PC-3 (cell line): ENCODE measurements at regions not wholly inside any gene's neighbourhood (a gene's known extent, or its start where the extent isn't known, plus 50 kb on each side); places are given as distances from the start of the nearest gene placed in this dataset.

Experiments used
- ATAC-seq: fragments of 200-7000 bp; cut with Tn5 transposase; 2 replicates; pipeline ENCODE4 v1.9.1; 2020; ENCODE audit warnings: mild to moderate bottlenecking, moderate library complexity
- BruUV-seq: library from RNA; stranded (reverse); fragments of 400-500 nt; replicated peaks from 2 replicates; lab custom pipeline; 2021; lab: Mats Ljungman, UMichigan
- CTCF ChIA-PET: fragments of 300-600 bp; sonication (Branson Sonifier 250); formaldehyde crosslinking; loops from one replicate; lab custom pipeline; 2022; ENCODE audit warnings: antibody characterized with exemption; lab: Charles Lee
- POLR2A ChIA-PET: fragments of 300-600 bp; sonication (Branson Sonifier 250); formaldehyde crosslinking; loops from one replicate; lab custom pipeline; 2022; ENCODE audit warnings: antibody characterized with exemption; ENCODE audit not compliant: unreplicated experiment; lab: Charles Lee
- DNase-seq: peaks from one replicate; pipeline ENCODE4 v3.0.0-alpha.2; 2015
- H2AFZ ChIP-seq: fragments of 300-600 bp; sonication (generic); 2 replicates; pipeline ENCODE4 v1.6.0; 2016; ENCODE audit warnings: antibody characterized with exemption, low read length
- H3F3A ChIP-seq: fragments of 300-600 bp; sonication (generic); one replicate; pipeline ENCODE4 v1.6.0; 2017; ENCODE audit warnings: antibody characterized with exemption, low read length, control low read depth, mild to moderate bottlenecking; ENCODE audit not compliant: unreplicated experiment
- H3K27ac ChIP-seq: fragments of 300-600 bp; sonication (generic); 2 replicates; pipeline ENCODE4 v1.5.1; 2016; ENCODE audit warnings: mild to moderate bottlenecking, low read length
- H3K27me3 ChIP-seq: fragments of 300-600 bp; sonication (generic); 2 replicates; pipeline ENCODE4 v1.6.1; 2016; ENCODE audit warnings: low read length, mixed read lengths
- H3K36me3 ChIP-seq: fragments of 300-600 bp; sonication (generic); 2 replicates; pipeline ENCODE4 v1.6.1; 2016; ENCODE audit warnings: low read depth, mixed run types, low read length, mixed read lengths
- H3K4me1 ChIP-seq: fragments of 300-600 bp; sonication (generic); 2 replicates; pipeline ENCODE4 v1.5.1; 2016; ENCODE audit warnings: low read length; ENCODE audit not compliant: insufficient read depth
- H3K4me2 ChIP-seq: fragments of 300-600 bp; sonication (generic); 2 replicates; pipeline ENCODE4 v1.6.0; 2016; ENCODE audit warnings: low read length
- H3K4me3 ChIP-seq: fragments of 300-600 bp; sonication (generic); 2 replicates; pipeline ENCODE4 v1.5.1; 2016; ENCODE audit warnings: mild to moderate bottlenecking, low read length, mixed read lengths
- H3K79me2 ChIP-seq: fragments of 300-600 bp; sonication (generic); 2 replicates; pipeline ENCODE4 v1.6.1; 2017; ENCODE audit warnings: low read length, mixed read lengths
- H3K9ac ChIP-seq: fragments of 300-600 bp; sonication (generic); 2 replicates; pipeline ENCODE4 v1.6.0; 2016; ENCODE audit warnings: mild to moderate bottlenecking, low read length
- H3K9me2 ChIP-seq: fragments of 300-600 bp; sonication (generic); replicated peaks from 2 replicates; pipeline ENCODE4 v1.6.1; 2016; ENCODE audit warnings: mixed run types, low read length, mixed read lengths
- H3K9me3 ChIP-seq: fragments of 300-600 bp; sonication (generic); 2 replicates; pipeline ENCODE4 v1.6.1; 2016; ENCODE audit warnings: low read length, mixed read lengths
- H4K20me1 ChIP-seq: fragments of 300-600 bp; sonication (generic); 2 replicates; pipeline ENCODE4 v1.6.1; 2016; ENCODE audit warnings: low read length, mixed read lengths
- EZH2 ChIP-seq: fragments of 300-600 bp; sonication (generic); IDR thresholded peaks from one replicate; pipeline ENCODE4 v1.6.1; 2017; ENCODE audit warnings: antibody characterized with exemption, mild to moderate bottlenecking, low read length; ENCODE audit not compliant: unreplicated experiment
- EZH2phosphoT487 ChIP-seq: fragments of 300-600 bp; sonication (generic); IDR thresholded peaks from 2 replicates; pipeline ENCODE4 v1.6.1; 2018; ENCODE audit warnings: mild to moderate bottlenecking, antibody characterized with exemption, low read length, borderline replicate concordance
- intact Hi-C: fragments of 100-400 bp; cut with micrococcal nuclease; formaldehyde crosslinking; loops from 2 replicates; pipeline ENCODE4 v1.9.0; 2023
- TF ChIP-seq, protein P1 (sequence below): fragments of 300-600 bp; sonication (generic); conservative IDR thresholded peaks from 2 replicates; pipeline ENCODE4 v1.5.1; 2017; ENCODE audit warnings: antibody characterized with exemption, low read depth, mild to moderate bottlenecking, low read length

GRCh38 chr1:59150577-59151386 lies 146.1 kb upstream of the FGGY start:
- Histone ChIP-seq H3K27me3 (no peaks in the 10 kb centered on the region), H3K9ac (peak overlapping the region; percentile 29), H3K27ac (peak overlapping the region; percentile 75), H2AFZ (peak overlapping the region; percentile 42), H3K36me3 (no peaks in the 10 kb centered on the region), H3K4me2 (peak overlapping the region; percentile 81), H3K79me2 (peaks cover 4% of the 10 kb centered on the region; the same call in 1 of the 2 replicates), H4K20me1 (no peaks in the 10 kb centered on the region), H3K9me2 (no peaks in the 10 kb centered on the region), H3F3A (peaks cover 9% of the 10 kb centered on the region), H3K9me3 (no peaks in the 10 kb centered on the region), H3K4me1 (peaks cover 43% of the 10 kb centered on the region), H3K4me3 (peak overlapping the region; percentile 57)
- intact Hi-C loops = no loop called here
- ChIA-PET POLR2A (no interaction called here), CTCF (interaction anchor here (1.0 to 1.2 kb wide), 2 partner anchors 335 to 609 kb away, joined by 3 read pairs; no protein-coding TSS in a partner anchor)
- peak; percentile 98 for DNase-seq
- BruUV-seq = no TSS peak
- peak; percentile 88 for ATAC-seq
- TF ChIP-seq, protein P1, sequence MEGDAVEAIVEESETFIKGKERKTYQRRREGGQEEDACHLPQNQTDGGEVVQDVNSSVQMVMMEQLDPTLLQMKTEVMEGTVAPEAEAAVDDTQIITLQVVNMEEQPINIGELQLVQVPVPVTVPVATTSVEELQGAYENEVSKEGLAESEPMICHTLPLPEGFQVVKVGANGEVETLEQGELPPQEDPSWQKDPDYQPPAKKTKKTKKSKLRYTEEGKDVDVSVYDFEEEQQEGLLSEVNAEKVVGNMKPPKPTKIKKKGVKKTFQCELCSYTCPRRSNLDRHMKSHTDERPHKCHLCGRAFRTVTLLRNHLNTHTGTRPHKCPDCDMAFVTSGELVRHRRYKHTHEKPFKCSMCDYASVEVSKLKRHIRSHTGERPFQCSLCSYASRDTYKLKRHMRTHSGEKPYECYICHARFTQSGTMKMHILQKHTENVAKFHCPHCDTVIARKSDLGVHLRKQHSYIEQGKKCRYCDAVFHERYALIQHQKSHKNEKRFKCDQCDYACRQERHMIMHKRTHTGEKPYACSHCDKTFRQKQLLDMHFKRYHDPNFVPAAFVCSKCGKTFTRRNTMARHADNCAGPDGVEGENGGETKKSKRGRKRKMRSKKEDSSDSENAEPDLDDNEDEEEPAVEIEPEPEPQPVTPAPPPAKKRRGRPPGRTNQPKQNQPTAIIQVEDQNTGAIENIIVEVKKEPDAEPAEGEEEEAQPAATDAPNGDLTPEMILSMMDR = no peak
- TF ChIP-seq EZH2phosphoT487 (no peak), EZH2 (no peak)

- CTCF ChIA-PET = interaction anchor here (0.6 to 1.2 kb wide), 3 partner anchors 335 to 608 kb away, joined by 3 read pairs; no protein-coding TSS in a partner anchor
Observed at GRCh38 chr1:59151387-59151761, 145.5 kb upstream of the FGGY start.

More at GRCh38 chr1:59151387-59151761, 145.5 kb upstream of the FGGY start:
- Histone ChIP-seq H3K4me2 (peak overlapping the region; percentile 81), H3K9me2 (no peaks in the 10 kb centered on the region), H4K20me1 (no peaks in the 10 kb centered on the region), H2AFZ (peak overlapping the region; percentile 25), H3K4me1 (peaks cover 39% of the 10 kb centered on the region), H3K27ac (peak overlapping the region; percentile 75), H3K79me2 (0 out of 2 replicates have a peak, but pooled peaks cover under 1% of the 10 kb centered on the region), H3K27me3 (no peaks in the 10 kb centered on the region), H3K9ac (peak overlapping the region; percentile 29), H3F3A (peaks cover 9% of the 10 kb centered on the region), H3K36me3 (no peaks in the 10 kb centered on the region), H3K9me3 (no peaks in the 10 kb centered on the region), H3K4me3 (peak overlapping the region; percentile 34; the same call in 1 of the 2 replicates)
- DNase-seq = no peak
- no peak; the same call in 1 of the 2 replicates for ATAC-seq
- POLR2A ChIA-PET = interaction anchor here (0.6 kb wide), 1 partner anchor 9 kb away, joined by 3 read pairs; no protein-coding TSS in a partner anchor
- TF ChIP-seq EZH2phosphoT487 (no peak), EZH2 (no peak)
- TF ChIP-seq, protein P1 = no peak
- BruUV-seq = no TSS peak
- intact Hi-C loops = no loop called here
